Caco-2 (cell line): ENCODE measurements at regions not wholly inside any gene's neighbourhood (a gene's known extent, or its start where the extent isn't known, plus 50 kb on each side); places are given as distances from the start of the nearest gene placed in this dataset.

Experiments used
- BruUV-seq: library from RNA; stranded (reverse); fragments of 400-500 nt; replicated peaks from 2 replicates; lab custom pipeline; 2021; lab: Mats Ljungman, UMichigan
- CTCF ChIA-PET: fragments of 300-600 bp; sonication (Branson Sonifier 250); formaldehyde crosslinking; loops from one replicate; lab custom pipeline; 2022; ENCODE audit warnings: antibody characterized with exemption; lab: Charles Lee
- POLR2A ChIA-PET: fragments of 300-600 bp; sonication (Branson Sonifier 250); formaldehyde crosslinking; loops from one replicate; lab custom pipeline; 2022; ENCODE audit warnings: antibody characterized with exemption; lab: Charles Lee
- DNase-seq, 2 experiments: peaks; one replicate each; pipeline versions ENCODE4 v3.0.0 to v3.0.0-alpha.2; 2020 to 2022
- H3K27me3 ChIP-seq: replicated peaks from 2 replicates; pipeline ENCODE4 v1.6.0; 2011; ENCODE audit warnings: low read length; ENCODE audit not compliant: control insufficient read depth, insufficient read depth
- H3K36me3 ChIP-seq: 2 replicates; pipeline ENCODE4 v1.5.1; 2011; ENCODE audit warnings: low read length; ENCODE audit not compliant: control insufficient read depth, insufficient read depth
- H3K4me1 ChIP-seq: fragments of 250-450 bp; sonication (Bioruptor Pico); 2 replicates; pipeline ENCODE4 v1.5.1; 2020; ENCODE audit warnings: mild to moderate bottlenecking
- H3K4me3 ChIP-seq: 2 replicates; pipeline ENCODE4 v1.5.1; 2011; ENCODE audit warnings: low read depth, mild to moderate bottlenecking, control low read depth, low read length
- H3K9me3 ChIP-seq: fragments of 250-450 bp; sonication (Bioruptor Pico); 2 replicates; pipeline ENCODE4 v1.5.1; 2020; ENCODE audit warnings: mild to moderate bottlenecking, moderate library complexity
- H3K27ac Mint-ChIP-seq: one replicate; pipeline ENCODE4 v1.8.0; 2022; ENCODE audit warnings: mixed read lengths; ENCODE audit not compliant: unreplicated experiment
- H3K27me3 Mint-ChIP-seq: one replicate; pipeline ENCODE4 v1.8.0; 2022; ENCODE audit warnings: mixed read lengths; ENCODE audit not compliant: insufficient read depth, unreplicated experiment
- H3K36me3 Mint-ChIP-seq: one replicate; pipeline ENCODE4 v1.8.0; 2022; ENCODE audit warnings: mild to moderate bottlenecking, mixed read lengths; ENCODE audit not compliant: insufficient read depth, unreplicated experiment
- H3K4me1 Mint-ChIP-seq: one replicate; pipeline ENCODE4 v1.8.0; 2022; ENCODE audit warnings: low read depth, mixed read lengths; ENCODE audit not compliant: unreplicated experiment
- H3K4me3 Mint-ChIP-seq: one replicate; pipeline ENCODE4 v1.8.0; 2022; ENCODE audit warnings: mild to moderate bottlenecking, moderate library complexity, mixed read lengths; ENCODE audit not compliant: unreplicated experiment
- H3K9me3 Mint-ChIP-seq: one replicate; pipeline ENCODE4 v1.8.0; 2022; ENCODE audit warnings: mixed read lengths; ENCODE audit not compliant: unreplicated experiment
- CTCF ChIP-seq, 2 experiments: fragments of 200-600 bp in 1 of 2; IDR thresholded peaks; 1 replicate in 1 of 2; 2 replicates in 1 of 2; pipeline versions ENCODE4 v1.5.1 to v1.8.0; 2011 to 2022; ENCODE audit warnings: antibody characterized with exemption in 1 of 2, control low read depth in 1 of 2, inconsistent platforms in 1 of 2, low read depth in 1 of 2, low read length in 1 of 2, mild to moderate bottlenecking in 1 of 2, moderate library complexity in 1 of 2; ENCODE audit not compliant: insufficient read depth in 1 of 2, severe bottlenecking in 1 of 2, unreplicated experiment in 1 of 2
- intact Hi-C: fragments of 100-400 bp; cut with micrococcal nuclease; formaldehyde crosslinking; loops from one replicate; pipeline ENCODE4 v1.10.0; 2022; ENCODE audit not compliant: unreplicated experiment

DNA sequence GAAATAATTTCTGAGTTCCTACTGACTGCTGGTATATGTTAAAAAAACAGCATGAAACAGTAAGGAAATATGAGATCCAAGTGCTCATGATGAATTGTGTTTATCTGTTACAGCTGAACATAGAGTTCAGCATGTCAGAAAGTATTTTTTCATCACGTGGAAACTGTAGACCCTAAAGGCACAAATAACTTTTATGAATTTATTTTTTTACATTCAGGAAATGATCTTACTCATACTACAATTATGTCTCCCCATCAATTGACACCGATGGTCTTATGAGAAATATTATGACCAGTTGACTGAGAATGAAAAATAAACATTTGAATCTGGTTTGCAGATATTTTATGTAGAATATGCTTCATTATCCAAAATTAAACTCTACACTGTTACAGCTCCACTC is 283.1 kb upstream of the SPANXN4 start:
- no peaks in the 10 kb centered on the region for H3K9me3 ChIP-seq
- no peak for TF ChIP-seq CTCF (IDR thresholded peaks at IDR 0.05; ENCODE audit: insufficient read depth in 1 of 2, low read depth in 1 of 2, low read length in 1 of 2, severe bottlenecking in 1 of 2, unreplicated experiment in 1 of 2)
- BruUV-seq: no TSS peak
- no peak for DNase-seq
- H3K27ac Mint-ChIP-seq: no peak overlapping the region
- H3K4me3 Mint-ChIP-seq: no peak overlapping the region
- intact Hi-C loops: no loop called here
- ChIA-PET CTCF (no interaction called here), POLR2A (no interaction called here)
- no peaks in the 10 kb centered on the region for H3K4me1 Mint-ChIP-seq
- H3K9me3 Mint-ChIP-seq: no peaks in the 10 kb centered on the region
- H3K27me3 ChIP-seq: no peaks in the 10 kb centered on the region
- no peaks in the 10 kb centered on the region for H3K4me1 ChIP-seq
- H3K4me3 ChIP-seq: no peak overlapping the region
- H3K36me3 Mint-ChIP-seq: no peaks in the 10 kb centered on the region
- H3K36me3 ChIP-seq: no peaks in the 10 kb centered on the region
- H3K27me3 Mint-ChIP-seq: no peaks in the 10 kb centered on the region

DNA sequence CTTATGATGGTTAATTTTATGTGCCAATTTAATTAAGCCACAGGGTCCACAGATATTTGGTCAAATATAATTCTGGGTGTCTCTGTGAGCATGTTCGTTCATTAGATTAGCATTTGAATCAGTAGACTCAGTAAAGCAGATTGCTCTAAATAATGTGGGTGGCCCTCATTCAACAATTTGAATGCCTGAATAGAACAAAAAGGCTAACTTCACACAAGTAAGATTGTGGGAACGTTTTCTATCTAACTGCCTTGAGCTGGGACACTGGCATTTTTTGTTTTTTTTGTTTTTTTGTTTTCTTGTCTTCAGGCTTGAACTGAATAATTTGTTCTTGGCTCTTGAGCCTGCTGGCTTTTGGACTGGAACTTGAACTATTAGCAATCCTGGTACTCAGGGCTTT is 292.4 kb upstream of the SPANXN4 start:
- no TSS peak for BruUV-seq
- Mint-ChIP-seq H3K4me3 (no peak overlapping the region), H3K9me3 (no peaks in the 10 kb centered on the region), H3K4me1 (no peaks in the 10 kb centered on the region), H3K27me3 (no peaks in the 10 kb centered on the region), H3K36me3 (no peaks in the 10 kb centered on the region), H3K27ac (no peak overlapping the region)
- no peak for DNase-seq
- POLR2A ChIA-PET: no interaction called here
- no peaks in the 10 kb centered on the region for H3K4me1 ChIP-seq
- no peak for TF ChIP-seq CTCF (IDR thresholded peaks at IDR 0.05; ENCODE audit: insufficient read depth in 1 of 2, low read depth in 1 of 2, low read length in 1 of 2, severe bottlenecking in 1 of 2, unreplicated experiment in 1 of 2)
- H3K4me3 ChIP-seq: no peak overlapping the region
- intact Hi-C loops: no loop called here
- no peaks in the 10 kb centered on the region for H3K36me3 ChIP-seq
- H3K9me3 ChIP-seq: no peaks in the 10 kb centered on the region
- no peaks in the 10 kb centered on the region for H3K27me3 ChIP-seq
- CTCF ChIA-PET: no interaction called here

DNA sequence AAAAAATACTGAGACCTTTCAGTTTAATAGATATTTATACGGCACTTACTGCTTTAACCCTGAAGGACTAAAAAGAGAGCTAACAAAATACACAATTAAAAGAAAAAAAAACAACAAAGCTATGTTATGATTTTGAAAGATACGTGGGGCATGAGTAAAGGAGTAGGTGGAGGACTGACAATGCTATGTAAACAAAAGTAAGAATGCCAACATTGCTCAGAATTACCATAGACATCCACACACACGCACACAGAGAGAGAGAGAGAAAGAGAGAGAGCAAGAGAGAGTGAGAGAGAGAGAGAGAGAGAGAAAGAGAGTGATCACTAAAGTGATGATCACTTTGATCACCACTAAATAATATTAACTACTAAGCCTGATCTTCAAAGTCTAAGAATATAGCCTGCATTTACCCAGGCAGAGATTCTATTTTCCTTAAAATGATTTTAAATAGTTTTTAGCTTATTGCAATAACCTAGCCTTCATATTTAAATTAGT is 313.9 kb upstream of the SPANXN4 start:
- H3K4me3 Mint-ChIP-seq: no peak overlapping the region
- no peaks in the 10 kb centered on the region for H3K27me3 Mint-ChIP-seq
- Histone ChIP-seq H3K4me3 (no peak overlapping the region), H3K4me1 (no peaks in the 10 kb centered on the region), H3K9me3 (no peaks in the 10 kb centered on the region), H3K27me3 (no peaks in the 10 kb centered on the region), H3K36me3 (no peaks in the 10 kb centered on the region)
- intact Hi-C loops: no loop called here
- ChIA-PET POLR2A (no interaction called here), CTCF (no interaction called here)
- no peaks in the 10 kb centered on the region for H3K36me3 Mint-ChIP-seq
- DNase-seq: no peak
- no peak for TF ChIP-seq CTCF (IDR thresholded peaks at IDR 0.05; ENCODE audit: insufficient read depth in 1 of 2, low read depth in 1 of 2, low read length in 1 of 2, severe bottlenecking in 1 of 2, unreplicated experiment in 1 of 2)
- no TSS peak for BruUV-seq
- no peak overlapping the region for H3K27ac Mint-ChIP-seq
- H3K9me3 Mint-ChIP-seq: no peaks in the 10 kb centered on the region
- no peaks in the 10 kb centered on the region for H3K4me1 Mint-ChIP-seq
